GM13976 (cell line): ENCODE measurements at regions not wholly inside any gene's neighbourhood (a gene's known extent, or its start where the extent isn't known, plus 50 kb on each side); places are given as distances from the start of the nearest gene placed in this dataset.
A peak's percentile ranks its signal among the peaks of the same experiment; 100 is the strongest.
"Not testable (repeated sequence)": the region's sequence is repeated elsewhere in the genome, so short reads cannot be mapped to it uniquely, and the experiment has no call there.

Source experiments
- DNase-seq: peaks from one replicate; pipeline ENCODE4 v3.0.0; 2012; ENCODE audit warnings: low spot score
- in situ Hi-C: fragments of 300-500 bp; cut with MboI; formaldehyde crosslinking; loops from one replicate; pipeline ENCODE4 v1.12.0; 2022; ENCODE audit warnings: low sequenced_read_pairs, mixed read lengths, inconsistent platforms; ENCODE audit not compliant: unreplicated experiment
- TF ChIP-seq, protein P1 (sequence below): IDR thresholded peaks from 2 replicates; pipeline ENCODE4 v1.5.1; 2012; ENCODE audit warnings: borderline replicate concordance, mild to moderate bottlenecking; ENCODE audit not compliant: insufficient read depth; ENCODE audit errors: extremely low read depth, missing control alignments, control extremely low read depth

DNA sequence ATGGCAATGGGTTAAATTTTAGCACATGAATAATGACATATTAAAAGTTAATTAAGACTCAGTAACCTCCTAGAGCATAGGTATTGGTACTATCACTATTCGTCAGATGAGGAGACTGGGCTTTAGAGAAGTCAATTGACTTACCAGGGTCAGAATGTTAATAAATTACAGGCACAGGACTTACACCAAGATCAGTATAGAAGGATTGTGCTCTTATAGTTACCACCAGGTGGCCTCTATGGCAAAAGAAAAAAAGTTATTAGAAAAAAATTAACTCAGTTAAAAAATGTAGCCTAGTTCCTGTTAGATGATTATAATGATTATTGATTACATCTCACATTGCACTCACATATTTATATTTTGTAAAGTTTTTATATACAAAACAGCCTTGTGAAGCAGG, 1163.7 kb downstream of the FAM181B start:
- DNase-seq, result no peak
- TF ChIP-seq, protein P1, sequence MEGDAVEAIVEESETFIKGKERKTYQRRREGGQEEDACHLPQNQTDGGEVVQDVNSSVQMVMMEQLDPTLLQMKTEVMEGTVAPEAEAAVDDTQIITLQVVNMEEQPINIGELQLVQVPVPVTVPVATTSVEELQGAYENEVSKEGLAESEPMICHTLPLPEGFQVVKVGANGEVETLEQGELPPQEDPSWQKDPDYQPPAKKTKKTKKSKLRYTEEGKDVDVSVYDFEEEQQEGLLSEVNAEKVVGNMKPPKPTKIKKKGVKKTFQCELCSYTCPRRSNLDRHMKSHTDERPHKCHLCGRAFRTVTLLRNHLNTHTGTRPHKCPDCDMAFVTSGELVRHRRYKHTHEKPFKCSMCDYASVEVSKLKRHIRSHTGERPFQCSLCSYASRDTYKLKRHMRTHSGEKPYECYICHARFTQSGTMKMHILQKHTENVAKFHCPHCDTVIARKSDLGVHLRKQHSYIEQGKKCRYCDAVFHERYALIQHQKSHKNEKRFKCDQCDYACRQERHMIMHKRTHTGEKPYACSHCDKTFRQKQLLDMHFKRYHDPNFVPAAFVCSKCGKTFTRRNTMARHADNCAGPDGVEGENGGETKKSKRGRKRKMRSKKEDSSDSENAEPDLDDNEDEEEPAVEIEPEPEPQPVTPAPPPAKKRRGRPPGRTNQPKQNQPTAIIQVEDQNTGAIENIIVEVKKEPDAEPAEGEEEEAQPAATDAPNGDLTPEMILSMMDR, result no peak
- in situ Hi-C loops, result no loop called here

DNA sequence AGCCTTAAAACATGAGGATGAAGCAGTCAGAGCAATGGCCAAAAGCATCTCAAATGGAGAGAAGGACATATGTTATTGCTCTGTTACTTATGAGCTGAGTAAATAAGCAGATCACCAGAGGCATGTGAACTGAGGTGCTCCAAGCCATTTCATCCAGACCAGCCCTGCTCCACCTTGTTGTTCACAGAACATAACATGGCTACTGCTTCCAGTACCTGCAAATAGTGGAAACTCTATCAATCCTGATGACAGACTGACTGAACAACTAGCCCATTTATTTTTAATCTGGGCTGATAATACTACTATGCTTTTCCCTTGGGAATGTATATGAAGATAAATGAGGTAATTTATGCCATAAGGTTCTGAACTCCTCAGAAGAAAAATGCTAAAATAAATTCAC, 1164.7 kb downstream of the FAM181B start:
- no peak for DNase-seq
- in situ Hi-C loops, result no loop called here
- TF ChIP-seq, protein P1, result no peak

DNA sequence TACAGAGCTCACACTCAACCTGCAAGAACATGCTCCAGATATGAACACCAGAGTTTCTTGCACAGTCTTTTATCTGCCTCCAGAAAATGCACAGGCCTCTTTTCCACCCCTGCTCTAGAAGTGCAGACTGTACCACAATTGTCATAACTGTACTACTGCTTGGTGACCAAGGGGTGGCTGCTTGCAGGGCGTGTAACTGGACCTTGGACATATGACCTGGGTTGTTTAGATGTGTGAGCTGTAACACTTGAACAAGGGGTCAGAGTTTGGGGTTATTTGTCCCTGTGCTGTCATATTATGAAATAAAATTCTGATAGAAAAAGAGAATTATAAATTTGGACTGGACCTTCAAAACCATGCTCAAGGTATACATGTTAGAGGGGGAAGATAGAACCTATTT, 1185.5 kb downstream of the FAM181B start:
- in situ Hi-C loops, result no loop called here
- TF ChIP-seq, protein P1, result no peak
- no peak for DNase-seq

DNA sequence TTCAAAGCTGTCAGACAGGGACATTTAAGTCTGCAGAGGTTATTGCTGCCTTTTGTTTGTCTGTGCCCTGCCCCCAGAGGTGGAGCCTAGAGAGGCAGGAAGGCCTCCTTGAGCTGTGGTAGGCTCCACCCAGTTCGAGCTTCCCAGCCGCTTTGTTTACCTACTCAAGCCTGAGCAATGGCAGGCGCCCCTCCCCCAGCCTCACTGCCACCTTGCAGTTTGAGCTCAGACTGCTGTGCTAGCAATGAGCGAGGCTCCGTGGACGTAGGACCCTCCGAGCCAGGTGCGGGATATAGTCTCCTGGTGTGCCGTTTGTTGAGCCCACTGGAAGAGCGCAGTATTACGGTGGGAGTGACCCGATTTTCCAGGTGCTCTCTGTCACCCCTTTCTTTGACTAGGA, 1193.9 kb downstream of the FAM181B start:
- in situ Hi-C loops, DNase-seq: not testable (repeated sequence)

DNA sequence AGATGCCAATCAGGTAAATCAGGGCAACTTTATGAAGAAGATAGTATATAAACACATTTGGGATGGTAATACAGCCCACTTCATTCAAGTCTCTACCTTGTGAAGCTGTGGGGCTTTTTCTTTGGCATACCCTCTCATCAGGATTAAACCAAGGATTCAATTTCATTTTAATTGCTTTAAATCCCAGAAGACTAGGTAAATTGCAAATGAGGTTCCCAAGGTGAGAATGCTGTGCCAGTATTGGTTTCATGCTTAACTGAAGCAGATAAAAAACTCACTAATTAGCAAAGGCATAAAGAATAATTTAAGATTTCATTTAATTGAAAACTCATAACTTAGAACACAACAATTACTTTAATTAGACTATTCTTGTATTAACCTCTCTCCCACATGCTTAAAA, 1218.1 kb downstream of the FAM181B start:
- in situ Hi-C loops, result no loop called here
- no peak for DNase-seq
- TF ChIP-seq, protein P1, result no peak

DNA sequence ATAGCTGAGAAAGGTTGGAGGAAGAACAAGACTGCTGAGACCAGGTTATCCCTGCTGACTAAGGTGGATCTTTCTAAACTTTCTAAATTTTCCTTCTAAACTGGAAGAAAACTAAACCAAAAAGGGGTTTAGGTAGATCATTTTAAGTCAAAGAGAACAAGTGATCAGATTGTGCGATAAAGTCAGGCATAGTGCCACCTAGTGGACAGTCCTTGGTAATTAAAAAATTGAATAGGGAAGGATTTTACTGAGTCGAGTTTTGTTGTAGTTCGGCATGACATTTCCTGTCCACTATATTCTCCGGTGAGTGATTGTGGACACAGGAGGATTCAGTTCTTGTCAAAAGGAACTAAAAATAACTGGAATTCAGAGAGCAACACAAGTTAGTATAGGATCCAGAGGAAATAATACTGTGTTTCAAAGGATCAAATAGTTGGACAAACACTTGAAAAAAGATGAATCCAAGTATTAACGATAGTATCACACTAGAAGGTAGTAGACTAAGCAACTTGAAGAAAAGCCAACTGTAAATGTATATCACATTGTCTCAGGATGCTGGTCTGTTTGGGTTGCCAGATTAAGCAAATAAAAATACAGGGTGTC, 1236.4 kb downstream of the FAM181B start:
- peak; percentile 11 for DNase-seq
- TF ChIP-seq, protein P1, result peak; percentile 54
- in situ Hi-C loops, result no loop called here

DNA sequence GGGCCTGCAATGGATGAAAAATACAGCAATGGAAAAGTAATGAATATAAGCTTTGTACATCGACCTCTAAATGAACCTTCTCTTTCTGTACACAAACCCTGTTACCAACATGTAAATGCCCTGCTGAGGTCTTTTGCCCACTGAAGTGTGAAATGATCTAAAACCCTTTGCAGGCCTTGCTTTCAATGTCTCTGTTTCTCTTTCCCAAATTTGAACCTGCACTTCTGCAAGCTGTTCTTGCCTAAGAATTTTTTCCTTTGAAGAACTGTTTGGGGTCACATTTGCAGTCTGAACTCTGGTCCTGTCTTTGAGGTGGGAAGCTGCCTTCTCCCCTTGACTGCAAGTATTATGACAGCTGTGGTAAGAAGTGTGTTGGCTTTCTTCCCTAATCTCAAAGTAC, 1237.1 kb downstream of the FAM181B start:
- TF ChIP-seq, protein P1, result no peak
- DNase-seq, result no peak
- in situ Hi-C loops, result no loop called here
